ENCODE measurements at regions not wholly inside any gene's neighbourhood (a gene's known extent, or its start where the extent isn't known, plus 50 kb on each side); places are given as distances from the start of the nearest gene placed in this dataset.

- TF ChIP-seq, protein P1, sequence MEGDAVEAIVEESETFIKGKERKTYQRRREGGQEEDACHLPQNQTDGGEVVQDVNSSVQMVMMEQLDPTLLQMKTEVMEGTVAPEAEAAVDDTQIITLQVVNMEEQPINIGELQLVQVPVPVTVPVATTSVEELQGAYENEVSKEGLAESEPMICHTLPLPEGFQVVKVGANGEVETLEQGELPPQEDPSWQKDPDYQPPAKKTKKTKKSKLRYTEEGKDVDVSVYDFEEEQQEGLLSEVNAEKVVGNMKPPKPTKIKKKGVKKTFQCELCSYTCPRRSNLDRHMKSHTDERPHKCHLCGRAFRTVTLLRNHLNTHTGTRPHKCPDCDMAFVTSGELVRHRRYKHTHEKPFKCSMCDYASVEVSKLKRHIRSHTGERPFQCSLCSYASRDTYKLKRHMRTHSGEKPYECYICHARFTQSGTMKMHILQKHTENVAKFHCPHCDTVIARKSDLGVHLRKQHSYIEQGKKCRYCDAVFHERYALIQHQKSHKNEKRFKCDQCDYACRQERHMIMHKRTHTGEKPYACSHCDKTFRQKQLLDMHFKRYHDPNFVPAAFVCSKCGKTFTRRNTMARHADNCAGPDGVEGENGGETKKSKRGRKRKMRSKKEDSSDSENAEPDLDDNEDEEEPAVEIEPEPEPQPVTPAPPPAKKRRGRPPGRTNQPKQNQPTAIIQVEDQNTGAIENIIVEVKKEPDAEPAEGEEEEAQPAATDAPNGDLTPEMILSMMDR (conservative IDR thresholded peaks at IDR 0.05; ENCODE audit: low read depth in 2 of 2): no peak
- no peak for TF ChIP-seq POLR2AphosphoS5 (IDR thresholded peaks at IDR 0.05; ENCODE audit: low read depth)
- TF ChIP-seq JUNB (IDR thresholded peaks at IDR 0.05; ENCODE audit: unreplicated experiment): no peak
- no peak for TF ChIP-seq EZH2 (IDR thresholded peaks at IDR 0.05; ENCODE audit: low read depth, unreplicated experiment)
- TF ChIP-seq EZH2phosphoT487 (IDR thresholded peaks at IDR 0.05; ENCODE audit: unreplicated experiment): no peak
- TF ChIP-seq REST (IDR thresholded peaks at IDR 0.05; ENCODE audit: unreplicated experiment): no peak
- TF ChIP-seq CREB1 (CRISPR knock-in tag; IDR thresholded peaks at IDR 0.05; ENCODE audit: low read depth): no peak
Measured at GRCh38 chr4:57640391-57641100, 530.4 kb upstream of the IGFBP7 start.

Data from GM23338 (cell line).